HEK293 (cell line): ENCODE measurements at regions not wholly inside any gene's neighbourhood (a gene's known extent, or its start where the extent isn't known, plus 50 kb on each side); places are given as distances from the start of the nearest gene placed in this dataset.
A peak's percentile ranks its signal among the peaks of the same experiment; 100 is the strongest.
"Not testable (repeated sequence)": the region's sequence is repeated elsewhere in the genome, so short reads cannot be mapped to it uniquely, and the experiment has no call there.

Experiments used
- CTCF ChIA-PET: fragments of 350-600 bp; formaldehyde crosslinking; extraction: SDS; loops from one replicate; lab custom pipeline; 2021; ENCODE audit warnings: antibody characterized with exemption; lab: Yijun Ruan, JAX
- POLR2A ChIA-PET: fragments of 300-600 bp; formaldehyde crosslinking; extraction: SDS; loops from one replicate; lab custom pipeline; 2020; ENCODE audit warnings: antibody characterized with exemption, inconsistent platforms; lab: Yijun Ruan, JAX
- H3K27ac ChIP-seq: fragments of 200-500 bp; sonication (Bioruptor generic); 2 replicates; pipeline ENCODE4 v1.5.1; 2014; ENCODE audit warnings: low read depth, low read length, control low read depth, inconsistent platforms; ENCODE audit errors: extremely low read depth
- H3K36me3 ChIP-seq, 2 experiments: fragments of 200-500 bp in 1 of 2; sonication (Bioruptor generic) in 1 of 2; 1 replicate in 1 of 2; 2 replicates in 1 of 2; pipeline ENCODE4 v1.5.1; 2014 to 2017; ENCODE audit warnings: inconsistent platforms in 2 of 2, low read length in 2 of 2; ENCODE audit not compliant: control insufficient read depth in 2 of 2, insufficient read depth in 1 of 2
- H3K4me1 ChIP-seq: fragments of 200-500 bp; sonication (Bioruptor generic); 2 replicates; pipeline ENCODE4 v1.5.1; 2014; ENCODE audit warnings: mild to moderate bottlenecking, low read length, inconsistent platforms; ENCODE audit not compliant: control insufficient read depth, insufficient read depth
- H3K4me3 ChIP-seq: 2 replicates; pipeline ENCODE4 v1.5.1; 2011; ENCODE audit warnings: low read depth, mild to moderate bottlenecking, control low read depth, low read length, moderate library complexity
- H3K9me3 ChIP-seq: fragments of 200-500 bp; sonication (Bioruptor generic); 2 replicates; pipeline ENCODE4 v1.5.1; 2014; ENCODE audit warnings: low read depth, low read length, inconsistent platforms; ENCODE audit not compliant: control insufficient read depth, insufficient read depth
- GFI1B ChIP-seq: fragments of 450-650 bp; formaldehyde crosslinking; IDR thresholded peaks from 2 replicates; pipeline ENCODE4 v1.5.1; 2016; ENCODE audit warnings: missing biosample characterization, missing genetic modification characterization
- GLI2 ChIP-seq: fragments of 450-650 bp; formaldehyde crosslinking; IDR thresholded peaks from 2 replicates; pipeline ENCODE4; 2017; ENCODE audit warnings: missing biosample characterization, missing genetic modification characterization, low read depth, borderline replicate concordance
- HOXA7 ChIP-seq: sonication (generic); formaldehyde crosslinking; IDR thresholded peaks from 2 replicates; pipeline ENCODE4 v1.8.1; 2022; ENCODE audit warnings: missing genetic modification reagents, borderline replicate concordance
- KLF16 ChIP-seq: fragments of 450-650 bp; formaldehyde crosslinking; IDR thresholded peaks from 2 replicates; pipeline ENCODE4 v1.5.1; 2017; ENCODE audit warnings: missing biosample characterization, missing genetic modification characterization
- TCF7L2 ChIP-seq: IDR thresholded peaks from 2 replicates; pipeline ENCODE4 v1.6.1; 2011; ENCODE audit warnings: low read depth, mild to moderate bottlenecking, inconsistent platforms, low read length, moderate library complexity, borderline replicate concordance
- TRIM28 ChIP-seq: IDR thresholded peaks from 2 replicates; pipeline ENCODE4 v1.6.1; 2011; ENCODE audit warnings: low read length, control low read depth, borderline replicate concordance
- ZBTB1 ChIP-seq: fragments of 450-650 bp; formaldehyde crosslinking; IDR thresholded peaks from 2 replicates; pipeline ENCODE4 v1.5.1; 2016; ENCODE audit warnings: missing biosample characterization, missing genetic modification characterization
- ZNF114 ChIP-seq: fragments of 450-650 bp; formaldehyde crosslinking; IDR thresholded peaks from 2 replicates; pipeline ENCODE4 v1.5.0; 2017; ENCODE audit warnings: missing biosample characterization, missing genetic modification characterization
- ZNF155 ChIP-seq: fragments of 450-650 bp; formaldehyde crosslinking; IDR thresholded peaks from 2 replicates; pipeline ENCODE4 v1.5.1; 2016; ENCODE audit warnings: missing biosample characterization, missing genetic modification characterization
- ZNF404 ChIP-seq: fragments of 450-650 bp; formaldehyde crosslinking; IDR thresholded peaks from 2 replicates; pipeline ENCODE4 v1.5.1; 2017; ENCODE audit warnings: missing biosample characterization, missing genetic modification characterization
- ZNF488 ChIP-seq: fragments of 450-650 bp; formaldehyde crosslinking; IDR thresholded peaks from 2 replicates; pipeline ENCODE4 v1.5.1; 2016; ENCODE audit warnings: missing biosample characterization, missing genetic modification characterization
- ZNF658 ChIP-seq: fragments of 450-650 bp; formaldehyde crosslinking; IDR thresholded peaks from 2 replicates; pipeline ENCODE4; 2016; ENCODE audit warnings: missing biosample characterization, missing genetic modification characterization
- ZNF707 ChIP-seq: fragments of 450-650 bp; formaldehyde crosslinking; IDR thresholded peaks from 2 replicates; pipeline ENCODE4 v1.5.1; 2016; ENCODE audit warnings: missing biosample characterization, missing genetic modification characterization
- ZNF776 ChIP-seq: fragments of 450-650 bp; formaldehyde crosslinking; IDR thresholded peaks from 2 replicates; pipeline ENCODE4 v1.5.0; 2017; ENCODE audit warnings: missing biosample characterization, missing genetic modification characterization, borderline replicate concordance
- ZSCAN16 ChIP-seq: fragments of 450-650 bp; formaldehyde crosslinking; IDR thresholded peaks from 2 replicates; pipeline ENCODE4 v1.5.1; 2016; ENCODE audit warnings: missing biosample characterization, missing genetic modification characterization
- ZSCAN23 ChIP-seq: fragments of 450-650 bp; formaldehyde crosslinking; IDR thresholded peaks from 2 replicates; pipeline ENCODE4 v1.5.1; 2016; ENCODE audit warnings: missing biosample characterization, missing genetic modification characterization
- ZXDB ChIP-seq: fragments of 450-650 bp; formaldehyde crosslinking; IDR thresholded peaks from 2 replicates; pipeline ENCODE4 v1.5.1; 2016; ENCODE audit warnings: missing biosample characterization, missing genetic modification characterization
- TF ChIP-seq, protein P1 (sequence below): fragments of 450-650 bp; formaldehyde crosslinking; IDR thresholded peaks from 2 replicates; pipeline ENCODE4 v1.5.1; 2016; ENCODE audit warnings: missing biosample characterization, missing genetic modification characterization, borderline replicate concordance
- TF ChIP-seq, protein P2 (sequence below): fragments of 450-650 bp; formaldehyde crosslinking; IDR thresholded peaks from 2 replicates; pipeline ENCODE4 v1.5.1; 2016; ENCODE audit warnings: missing biosample characterization, missing genetic modification characterization
- TF ChIP-seq, protein P3 (sequence below): fragments of 450-650 bp; IDR thresholded peaks from 2 replicates; pipeline ENCODE4 v1.5.1; 2018; ENCODE audit warnings: missing biosample characterization, missing genetic modification characterization
- TF ChIP-seq, protein P4 (sequence below): fragments of 450-650 bp; formaldehyde crosslinking; IDR thresholded peaks from 2 replicates; pipeline ENCODE4 v1.5.1; 2016; ENCODE audit warnings: missing biosample characterization, missing genetic modification characterization, borderline replicate concordance

GRCh38 chr6:141048451-141048850 is 1084.3 kb upstream of the GJE1 start:
- TF ChIP-seq ZBTB1 (tag by site-specific recombination) (no peak), ZNF658 (tag by site-specific recombination) (no peak), HOXA7 (CRISPR knock-in tag) (no peak), ZSCAN16 (no peak), ZNF707 (no peak), KLF16 (tag by site-specific recombination) (no peak), ZNF114 (tag by site-specific recombination) (no peak), ZSCAN23 (no peak), ZNF488 (tag by site-specific recombination) (no peak), ZNF776 (no peak)
- TF ChIP-seq, protein P1, sequence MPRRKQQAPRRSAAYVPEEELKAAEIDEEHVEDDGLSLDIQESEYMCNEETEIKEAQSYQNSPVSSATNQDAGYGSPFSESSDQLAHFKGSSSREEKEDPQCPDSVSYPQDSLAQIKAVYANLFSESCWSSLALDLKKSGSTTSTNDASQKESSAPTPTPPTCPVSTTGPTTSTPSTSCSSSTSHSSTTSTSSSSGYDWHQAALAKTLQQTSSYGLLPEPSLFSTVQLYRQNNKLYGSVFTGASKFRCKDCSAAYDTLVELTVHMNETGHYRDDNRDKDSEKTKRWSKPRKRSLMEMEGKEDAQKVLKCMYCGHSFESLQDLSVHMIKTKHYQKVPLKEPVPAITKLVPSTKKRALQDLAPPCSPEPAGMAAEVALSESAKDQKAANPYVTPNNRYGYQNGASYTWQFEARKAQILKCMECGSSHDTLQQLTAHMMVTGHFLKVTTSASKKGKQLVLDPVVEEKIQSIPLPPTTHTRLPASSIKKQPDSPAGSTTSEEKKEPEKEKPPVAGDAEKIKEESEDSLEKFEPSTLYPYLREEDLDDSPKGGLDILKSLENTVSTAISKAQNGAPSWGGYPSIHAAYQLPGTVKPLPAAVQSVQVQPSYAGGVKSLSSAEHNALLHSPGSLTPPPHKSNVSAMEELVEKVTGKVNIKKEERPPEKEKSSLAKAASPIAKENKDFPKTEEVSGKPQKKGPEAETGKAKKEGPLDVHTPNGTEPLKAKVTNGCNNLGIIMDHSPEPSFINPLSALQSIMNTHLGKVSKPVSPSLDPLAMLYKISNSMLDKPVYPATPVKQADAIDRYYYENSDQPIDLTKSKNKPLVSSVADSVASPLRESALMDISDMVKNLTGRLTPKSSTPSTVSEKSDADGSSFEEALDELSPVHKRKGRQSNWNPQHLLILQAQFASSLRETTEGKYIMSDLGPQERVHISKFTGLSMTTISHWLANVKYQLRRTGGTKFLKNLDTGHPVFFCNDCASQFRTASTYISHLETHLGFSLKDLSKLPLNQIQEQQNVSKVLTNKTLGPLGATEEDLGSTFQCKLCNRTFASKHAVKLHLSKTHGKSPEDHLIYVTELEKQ, result no peak
- TF ChIP-seq, protein P2, sequence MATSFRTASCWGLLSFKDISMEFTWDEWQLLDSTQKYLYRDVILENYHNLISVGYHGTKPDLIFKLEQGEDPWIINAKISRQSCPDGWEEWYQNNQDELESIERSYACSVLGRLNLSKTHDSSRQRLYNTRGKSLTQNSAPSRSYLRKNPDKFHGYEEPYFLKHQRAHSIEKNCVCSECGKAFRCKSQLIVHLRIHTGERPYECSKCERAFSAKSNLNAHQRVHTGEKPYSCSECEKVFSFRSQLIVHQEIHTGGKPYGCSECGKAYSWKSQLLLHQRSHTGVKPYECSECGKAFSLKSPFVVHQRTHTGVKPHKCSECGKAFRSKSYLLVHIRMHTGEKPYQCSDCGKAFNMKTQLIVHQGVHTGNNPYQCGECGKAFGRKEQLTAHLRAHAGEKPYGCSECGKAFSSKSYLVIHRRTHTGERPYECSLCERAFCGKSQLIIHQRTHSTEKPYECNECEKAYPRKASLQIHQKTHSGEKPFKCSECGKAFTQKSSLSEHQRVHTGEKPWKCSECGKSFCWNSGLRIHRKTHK, result no peak
- Histone ChIP-seq H3K4me3 (no peak overlapping the region), H3K9me3 (no peaks in the 10 kb centered on the region), H3K4me1 (no peaks in the 10 kb centered on the region), H3K36me3 (no peaks in the 10 kb centered on the region), H3K27ac (no peak overlapping the region)
- ChIA-PET POLR2A (no interaction called here), CTCF (no interaction called here)

GRCh38 chr6:141046496-141046895 is 1086.2 kb upstream of the GJE1 start:
- H3K4me3 ChIP-seq, H3K4me1 ChIP-seq, POLR2A ChIA-PET, CTCF ChIA-PET, H3K27ac ChIP-seq, H3K36me3 ChIP-seq, H3K9me3 ChIP-seq: not testable (repeated sequence)

DNA sequence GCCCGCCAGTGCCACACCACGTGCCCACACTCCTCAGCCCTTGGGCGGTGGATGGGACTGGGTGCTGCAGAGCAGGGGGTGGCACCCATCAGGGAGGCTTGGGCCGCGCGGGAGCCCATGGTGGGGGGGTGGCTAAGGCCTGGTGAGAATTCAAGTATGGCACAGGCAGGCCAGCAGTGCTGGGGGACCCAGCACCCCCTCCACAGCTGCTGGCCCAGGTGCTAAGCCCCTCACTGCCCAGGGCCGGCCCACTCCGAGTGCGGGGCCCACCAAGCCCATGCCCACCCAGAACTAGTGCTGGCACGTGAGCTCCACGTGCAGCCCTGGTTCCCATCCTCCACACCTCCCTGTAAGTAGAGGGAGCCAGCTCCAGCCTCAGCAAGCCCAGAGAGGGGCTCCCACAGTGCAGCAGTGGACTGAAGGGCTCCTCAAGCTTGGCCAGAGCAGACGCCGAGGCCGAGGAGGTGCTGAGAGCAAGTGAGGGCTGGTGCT is 1091.1 kb upstream of the GJE1 start:
- Histone ChIP-seq H3K4me1 (no peaks in the 10 kb centered on the region), H3K4me3 (no peak overlapping the region), H3K27ac (no peak overlapping the region), H3K9me3 (no peaks in the 10 kb centered on the region), H3K36me3 (no peaks in the 10 kb centered on the region)
- ChIA-PET CTCF (interaction anchor here (0.6 kb wide), 1 partner anchor 32 kb away, joined by 5 read pairs; no protein-coding TSS in a partner anchor), POLR2A (no interaction called here)
- no peak for TF ChIP-seq GLI2 (tag by site-specific recombination)
- peak; percentile 46; the same call in 1 of the 2 replicates for TF ChIP-seq TRIM28
- TF ChIP-seq TCF7L2, result no peak
- TF ChIP-seq GFI1B, result no peak
- TF ChIP-seq ZNF155 (tag by site-specific recombination), result no peak
- TF ChIP-seq, protein P3, sequence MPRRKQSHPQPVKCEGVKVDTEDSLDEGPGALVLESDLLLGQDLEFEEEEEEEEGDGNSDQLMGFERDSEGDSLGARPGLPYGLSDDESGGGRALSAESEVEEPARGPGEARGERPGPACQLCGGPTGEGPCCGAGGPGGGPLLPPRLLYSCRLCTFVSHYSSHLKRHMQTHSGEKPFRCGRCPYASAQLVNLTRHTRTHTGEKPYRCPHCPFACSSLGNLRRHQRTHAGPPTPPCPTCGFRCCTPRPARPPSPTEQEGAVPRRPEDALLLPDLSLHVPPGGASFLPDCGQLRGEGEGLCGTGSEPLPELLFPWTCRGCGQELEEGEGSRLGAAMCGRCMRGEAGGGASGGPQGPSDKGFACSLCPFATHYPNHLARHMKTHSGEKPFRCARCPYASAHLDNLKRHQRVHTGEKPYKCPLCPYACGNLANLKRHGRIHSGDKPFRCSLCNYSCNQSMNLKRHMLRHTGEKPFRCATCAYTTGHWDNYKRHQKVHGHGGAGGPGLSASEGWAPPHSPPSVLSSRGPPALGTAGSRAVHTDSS, result no peak
- no peak for TF ChIP-seq ZXDB (tag by site-specific recombination)
- TF ChIP-seq ZNF404 (tag by site-specific recombination), result no peak
- TF ChIP-seq, protein P4, sequence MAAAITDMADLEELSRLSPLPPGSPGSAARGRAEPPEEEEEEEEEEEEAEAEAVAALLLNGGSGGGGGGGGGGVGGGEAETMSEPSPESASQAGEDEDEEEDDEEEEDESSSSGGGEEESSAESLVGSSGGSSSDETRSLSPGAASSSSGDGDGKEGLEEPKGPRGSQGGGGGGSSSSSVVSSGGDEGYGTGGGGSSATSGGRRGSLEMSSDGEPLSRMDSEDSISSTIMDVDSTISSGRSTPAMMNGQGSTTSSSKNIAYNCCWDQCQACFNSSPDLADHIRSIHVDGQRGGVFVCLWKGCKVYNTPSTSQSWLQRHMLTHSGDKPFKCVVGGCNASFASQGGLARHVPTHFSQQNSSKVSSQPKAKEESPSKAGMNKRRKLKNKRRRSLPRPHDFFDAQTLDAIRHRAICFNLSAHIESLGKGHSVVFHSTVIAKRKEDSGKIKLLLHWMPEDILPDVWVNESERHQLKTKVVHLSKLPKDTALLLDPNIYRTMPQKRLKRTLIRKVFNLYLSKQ, result no peak
